ENCODE measurements at regions not wholly inside any gene's neighbourhood (a gene's known extent, or its start where the extent isn't known, plus 50 kb on each side); places are given as distances from the start of the nearest gene placed in this dataset.

GRCh38 chr9:93829271-93830011 lies 125.7 kb downstream of the BARX1 start:
- no peak for DNase-seq (ENCODE audit: low read depth in 2 of 3, low spot score in 2 of 3)

GRCh38 chr9:93828331-93829097 lies 126.6 kb downstream of the BARX1 start:
- DNase-seq (ENCODE audit: low read depth in 2 of 3, low spot score in 2 of 3), result no peak

- DNase-seq (ENCODE audit: low read depth in 2 of 3, low spot score in 2 of 3), result peak in 1 of 3 experiments; percentile 16
These were observed 127.4 kb downstream of the BARX1 start for GRCh38 chr9:93827545-93828330.

- no peak for DNase-seq (ENCODE audit: low read depth in 2 of 3, low spot score in 2 of 3)
These were observed 128.1 kb downstream of the BARX1 start for GRCh38 chr9:93826905-93827544.

GRCh38 chr9:93826209-93826608 lies 128.9 kb downstream of the BARX1 start:
- DNase-seq (ENCODE audit: low read depth in 2 of 3, low spot score in 2 of 3), result peak in 2 of 3 experiments; percentile 19 to 33

- DNase-seq (ENCODE audit: low read depth in 2 of 3, low spot score in 2 of 3), result no peak
These were observed 129.6 kb downstream of the BARX1 start for GRCh38 chr9:93825348-93826115.

- no peak for DNase-seq (ENCODE audit: low read depth in 2 of 3, low spot score in 2 of 3)
These were observed 130.5 kb downstream of the BARX1 start for GRCh38 chr9:93824386-93825294.

GRCh38 chr9:93823245-93824072 lies 131.7 kb downstream of the BARX1 start:
- no peak for DNase-seq (ENCODE audit: low read depth in 2 of 3, low spot score in 2 of 3)

- DNase-seq (ENCODE audit: low read depth in 2 of 3, low spot score in 2 of 3), result no peak
These were observed 132.9 kb downstream of the BARX1 start for GRCh38 chr9:93822229-93822628.

- DNase-seq (ENCODE audit: low read depth in 2 of 3, low spot score in 2 of 3), result no peak
These were observed 133.8 kb downstream of the BARX1 start for GRCh38 chr9:93821307-93821703.

GRCh38 chr9:93820667-93821306 lies 134.4 kb downstream of the BARX1 start:
- DNase-seq (ENCODE audit: low read depth in 2 of 3, low spot score in 2 of 3), result no peak

GRCh38 chr9:93819905-93820304 lies 135.2 kb downstream of the BARX1 start:
- DNase-seq (ENCODE audit: low read depth in 2 of 3, low spot score in 2 of 3), result no peak

- DNase-seq (ENCODE audit: low read depth in 2 of 3, low spot score in 2 of 3), result no peak
These were observed 136.2 kb downstream of the BARX1 start for GRCh38 chr9:93818827-93819472.

GRCh38 chr9:93818237-93818636 lies 136.9 kb downstream of the BARX1 start:
- no peak for DNase-seq (ENCODE audit: low read depth in 2 of 3, low spot score in 2 of 3)

GRCh38 chr9:93815677-93816076 lies 139.5 kb downstream of the BARX1 start:
- DNase-seq (ENCODE audit: low read depth in 2 of 3, low spot score in 2 of 3), result no peak

GRCh38 chr9:93815135-93815534 lies 140.0 kb downstream of the BARX1 start:
- no peak for DNase-seq (ENCODE audit: low read depth in 2 of 3, low spot score in 2 of 3)

- no peak for DNase-seq (ENCODE audit: low read depth in 2 of 3, low spot score in 2 of 3)
These were observed 140.8 kb downstream of the BARX1 start for GRCh38 chr9:93814077-93814956.

Measured in activated CD8-positive, alpha-beta memory T cell treated with anti-CD3 and anti-CD28 coated beads for 48 hours (primary cell).